Smooth muscle cell of the brain vasculature (primary cell): ENCODE measurements at regions not wholly inside any gene's neighbourhood (a gene's known extent, or its start where the extent isn't known, plus 50 kb on each side); places are given as distances from the start of the nearest gene placed in this dataset.
"Not testable (repeated sequence)": the region's sequence is repeated elsewhere in the genome, so short reads cannot be mapped to it uniquely, and the experiment has no call there.

ENCODE experiments used
- DNase-seq: peaks from one replicate; pipeline ENCODE4 v3.0.0-alpha.2; 2012; ENCODE audit warnings: low read depth, low spot score

GRCh38 chr1:60277269-60277668 is 203.7 kb upstream of the C1orf87 start:
- DNase-seq = no peak

GRCh38 chr1:60274422-60275290 is 201.1 kb upstream of the C1orf87 start:
- no peak for DNase-seq

GRCh38 chr1:60273185-60273584 is 199.6 kb upstream of the C1orf87 start:
- no peak for DNase-seq

- DNase-seq = no peak
These were observed 197.5 kb upstream of the C1orf87 start for GRCh38 chr1:60271041-60271440.

- no peak for DNase-seq
These were observed 194.9 kb upstream of the C1orf87 start for GRCh38 chr1:60268451-60268850.

- DNase-seq = no peak
These were observed 192.3 kb upstream of the C1orf87 start for GRCh38 chr1:60265560-60266535.

- DNase-seq = no peak
These were observed 189.1 kb upstream of the C1orf87 start for GRCh38 chr1:60262701-60263100.

GRCh38 chr1:60257531-60257930 is 184.0 kb upstream of the C1orf87 start:
- no peak for DNase-seq

- no peak for DNase-seq
These were observed 182.0 kb upstream of the C1orf87 start for GRCh38 chr1:60255565-60255964.

- DNase-seq = no peak
These were observed 177.9 kb upstream of the C1orf87 start for GRCh38 chr1:60251426-60251825.

GRCh38 chr1:60247467-60247866 is 173.9 kb upstream of the C1orf87 start:
- DNase-seq = not testable (repeated sequence)

- no peak for DNase-seq
These were observed 171.8 kb upstream of the C1orf87 start for GRCh38 chr1:60245324-60245723.

- no peak for DNase-seq
These were observed 171.3 kb upstream of the C1orf87 start for GRCh38 chr1:60244906-60245305.

GRCh38 chr1:60235275-60235674 is 161.7 kb upstream of the C1orf87 start:
- DNase-seq = no peak

GRCh38 chr1:60234776-60235175 is 161.2 kb upstream of the C1orf87 start:
- no peak for DNase-seq

- DNase-seq = no peak
These were observed 156.3 kb upstream of the C1orf87 start for GRCh38 chr1:60229821-60230220.

- DNase-seq = no peak
These were observed 154.5 kb upstream of the C1orf87 start for GRCh38 chr1:60228041-60228491.

GRCh38 chr1:60227601-60228000 is 154.0 kb upstream of the C1orf87 start:
- no peak for DNase-seq

GRCh38 chr1:60225486-60225885 is 151.9 kb upstream of the C1orf87 start:
- DNase-seq = no peak

- no peak for DNase-seq
These were observed 151.0 kb upstream of the C1orf87 start for GRCh38 chr1:60224523-60224922.

- no peak for DNase-seq
These were observed 149.6 kb upstream of the C1orf87 start for GRCh38 chr1:60223158-60223557.

- no peak for DNase-seq
These were observed 149.0 kb upstream of the C1orf87 start for GRCh38 chr1:60222360-60223115.
